Progenitor cell of endocrine pancreas (in vitro differentiated cells): ENCODE measurements at regions not wholly inside any gene's neighbourhood (a gene's known extent, or its start where the extent isn't known, plus 50 kb on each side); places are given as distances from the start of the nearest gene placed in this dataset.

Experiments
- DNase-seq: peaks from one replicate; pipeline ENCODE4 v3.0.0; 2021; ENCODE audit warnings: low spot score; ENCODE audit not compliant: unreplicated experiment
- H3K27ac Mint-ChIP-seq: 2 replicates; pipeline ENCODE4 v1.8.0; 2021; ENCODE audit warnings: mild to moderate bottlenecking, moderate library complexity, mixed read lengths
- H3K27me3 Mint-ChIP-seq: 2 replicates; pipeline ENCODE4 v1.8.0; 2021; ENCODE audit warnings: mixed read lengths
- H3K36me3 Mint-ChIP-seq: 2 replicates; pipeline ENCODE4 v1.8.0; 2022; ENCODE audit warnings: mixed read lengths; ENCODE audit not compliant: insufficient read depth
- H3K4me1 Mint-ChIP-seq: 2 replicates; pipeline ENCODE4 v1.8.0; 2021; ENCODE audit warnings: low read depth, mixed read lengths
- H3K4me3 Mint-ChIP-seq: 2 replicates; pipeline ENCODE4 v1.8.0; 2021; ENCODE audit warnings: low read depth, mild to moderate bottlenecking, moderate library complexity, mixed read lengths
- H3K9me3 Mint-ChIP-seq: 2 replicates; pipeline ENCODE4 v1.8.0; 2021; ENCODE audit warnings: low read depth, mixed read lengths
- CTCF ChIP-seq: fragments of 200-600 bp; sonication (generic); IDR thresholded peaks from one replicate; pipeline ENCODE4 v1.5.0; 2021; ENCODE audit warnings: antibody characterized with exemption, mild to moderate bottlenecking; ENCODE audit not compliant: unreplicated experiment

- no peak for DNase-seq
- Mint-ChIP-seq H3K4me3 (no peak overlapping the region), H3K27ac (peak overlapping the region; percentile 26), H3K4me1 (peaks cover 15% of the 10 kb centered on the region), H3K36me3 (peaks cover 1% of the 10 kb centered on the region), H3K27me3 (no peaks in the 10 kb centered on the region), H3K9me3 (peaks cover 13% of the 10 kb centered on the region)
- TF ChIP-seq CTCF = no peak
These were observed 161.5 kb upstream of the MB21D2 start for GRCh38 chr3:193078996-193079753.

DNA sequence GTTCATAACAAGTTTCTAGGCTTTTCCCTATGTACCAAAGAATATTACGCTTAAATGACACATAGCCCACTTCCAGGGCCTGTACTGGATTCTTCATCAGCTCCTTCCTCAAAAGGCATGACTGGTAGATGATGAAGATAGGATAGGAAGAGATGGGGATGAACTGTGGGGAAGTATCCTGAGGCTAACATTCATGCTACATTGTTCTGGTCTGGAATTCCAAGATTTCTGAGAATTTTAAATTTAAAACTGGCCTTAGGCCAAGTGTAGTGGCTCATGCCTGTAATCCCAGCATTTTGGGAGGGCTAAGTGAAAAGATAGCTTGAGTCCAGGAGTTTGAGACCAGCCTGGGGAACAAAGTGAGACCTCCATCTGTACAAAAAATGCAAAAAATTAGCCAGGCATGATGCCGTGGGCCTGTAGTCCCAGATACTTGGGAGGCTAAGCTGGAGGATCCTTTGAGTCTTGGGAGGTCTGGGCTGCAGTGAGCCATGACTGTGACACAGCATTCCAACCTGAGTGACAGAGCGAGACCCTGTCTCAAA, 160.1 kb upstream of the PLAAT1 start:
- Mint-ChIP-seq H3K36me3 (peaks cover 1% of the 10 kb centered on the region), H3K4me3 (no peak overlapping the region), H3K9me3 (peaks cover 13% of the 10 kb centered on the region), H3K4me1 (peaks cover 13% of the 10 kb centered on the region), H3K27me3 (no peaks in the 10 kb centered on the region), H3K27ac (no peak overlapping the region)
- TF ChIP-seq CTCF = no peak
- no peak for DNase-seq

DNA sequence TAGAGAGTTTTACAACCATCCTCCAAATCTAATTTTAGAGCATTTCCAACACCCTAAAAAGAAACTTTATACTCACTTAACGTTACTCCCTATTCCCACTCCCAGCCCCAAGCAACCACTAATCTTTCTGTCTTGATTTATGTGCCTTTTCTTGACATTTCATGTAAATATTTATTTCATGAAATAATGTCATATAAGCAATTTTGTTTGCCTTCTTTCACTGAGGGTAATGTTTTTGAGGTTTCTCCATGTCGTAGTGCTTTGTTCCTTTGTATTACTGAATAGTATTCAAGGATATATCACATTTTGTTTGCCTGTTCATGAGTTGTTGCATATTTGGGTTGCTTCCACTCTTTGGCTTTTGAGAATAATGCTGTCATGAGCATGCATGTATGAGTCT, 155.4 kb upstream of the PLAAT1 start:
- H3K27me3 Mint-ChIP-seq = no peaks in the 10 kb centered on the region
- DNase-seq = no peak
- peaks cover 13% of the 10 kb centered on the region for H3K9me3 Mint-ChIP-seq
- H3K4me3 Mint-ChIP-seq = no peak overlapping the region
- no peak overlapping the region for H3K27ac Mint-ChIP-seq
- H3K4me1 Mint-ChIP-seq = peaks cover 5% of the 10 kb centered on the region
- H3K36me3 Mint-ChIP-seq = peaks cover 1% of the 10 kb centered on the region
- no peak for TF ChIP-seq CTCF

DNA sequence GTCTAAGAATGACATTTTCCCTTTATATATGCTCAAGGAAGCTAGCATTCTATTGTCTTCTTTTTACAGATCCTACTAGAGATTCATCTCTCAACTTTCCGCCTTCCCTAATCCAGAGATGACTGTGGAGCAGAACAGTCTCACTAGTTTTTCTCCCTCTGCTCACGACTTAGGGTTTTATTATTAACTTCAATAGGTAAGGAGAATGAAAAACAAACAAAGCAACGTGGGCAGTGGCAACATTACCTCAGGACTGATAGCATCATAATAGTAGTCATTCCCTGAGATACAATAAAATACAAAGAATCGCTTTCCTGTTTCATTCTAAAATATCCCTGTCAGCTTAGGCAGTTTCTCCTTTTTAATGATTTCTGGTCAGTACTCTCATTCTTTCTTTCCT, 154.3 kb upstream of the PLAAT1 start:
- H3K9me3 Mint-ChIP-seq = peaks cover 14% of the 10 kb centered on the region
- no peak for TF ChIP-seq CTCF
- DNase-seq = no peak
- H3K36me3 Mint-ChIP-seq = peaks cover 1% of the 10 kb centered on the region
- peaks cover 5% of the 10 kb centered on the region for H3K4me1 Mint-ChIP-seq
- no peak overlapping the region for H3K27ac Mint-ChIP-seq
- H3K4me3 Mint-ChIP-seq = no peak overlapping the region
- no peaks in the 10 kb centered on the region for H3K27me3 Mint-ChIP-seq

- H3K36me3 Mint-ChIP-seq = peaks cover 1% of the 10 kb centered on the region
- no peak overlapping the region for H3K27ac Mint-ChIP-seq
- H3K27me3 Mint-ChIP-seq = no peaks in the 10 kb centered on the region
- no peak overlapping the region for H3K4me3 Mint-ChIP-seq
- H3K4me1 Mint-ChIP-seq = peaks cover 5% of the 10 kb centered on the region
- H3K9me3 Mint-ChIP-seq = peaks cover 15% of the 10 kb centered on the region
- DNase-seq = no peak
- TF ChIP-seq CTCF = no peak
These were observed 153.7 kb upstream of the PLAAT1 start for GRCh38 chr3:193087336-193087735.
